Stomach (tissue), 4 donors: ENCODE measurements at regions not wholly inside any gene's neighbourhood (a gene's known extent, or its start where the extent isn't known, plus 50 kb on each side); places are given as distances from the start of the nearest gene placed in this dataset.
"Not testable (repeated sequence)": the region's sequence is repeated elsewhere in the genome, so short reads cannot be mapped to it uniquely, and the experiment has no call there.

Experiments
- POLR2A ChIP-seq, 4 donors: fragments of 450-650 bp; IDR thresholded peaks; one replicate each; pipeline ENCODE4 v1.6.1; 2016; ENCODE audit warnings: antibody characterized with exemption in 4 of 4, control low read depth in 2 of 4, mild to moderate bottlenecking in 1 of 4, moderate library complexity in 1 of 4
- POLR2AphosphoS5 ChIP-seq, 3 donors: sonication (generic); formaldehyde crosslinking; IDR thresholded peaks; one replicate each; pipeline ENCODE4 v1.6.1; 2016; ENCODE audit warnings: antibody characterized with exemption in 3 of 3
- TF ChIP-seq, protein P1 (sequence below), 7 experiments: fragments of 450-650 bp in 4 of 7; fragments of 200-600 bp in 3 of 7; sonication (generic) in 3 of 7; IDR thresholded peaks; one replicate each; pipeline ENCODE4 v1.5.1; 2016 to 2019; ENCODE audit warnings: antibody characterized with exemption in 7 of 7, control low read depth in 2 of 7, mild to moderate bottlenecking in 1 of 7

DNA sequence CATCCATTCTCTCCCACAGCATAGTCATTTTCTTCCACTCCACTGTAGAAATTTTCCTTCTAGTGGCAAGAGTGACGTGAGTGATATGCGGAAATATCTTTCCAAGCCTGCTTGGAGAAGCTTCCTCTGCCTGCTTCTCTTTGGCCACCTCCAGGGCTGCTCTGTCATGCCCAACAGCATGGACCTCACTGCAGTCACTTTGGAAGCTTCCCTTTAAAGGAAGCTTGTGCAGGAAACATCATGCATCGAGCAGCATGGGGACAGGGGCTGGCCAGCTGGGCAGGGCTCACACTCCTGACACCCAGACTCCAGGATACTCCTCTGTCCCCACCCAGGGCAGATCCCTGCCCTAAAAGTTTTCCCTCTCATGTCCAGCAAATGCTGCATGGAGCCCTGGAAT, 241.6 kb downstream of the ANKRD30B start:
- not testable (repeated sequence) for TF ChIP-seq POLR2AphosphoS5, POLR2A (IDR thresholded peaks at IDR 0.05)
- TF ChIP-seq, protein P1, sequence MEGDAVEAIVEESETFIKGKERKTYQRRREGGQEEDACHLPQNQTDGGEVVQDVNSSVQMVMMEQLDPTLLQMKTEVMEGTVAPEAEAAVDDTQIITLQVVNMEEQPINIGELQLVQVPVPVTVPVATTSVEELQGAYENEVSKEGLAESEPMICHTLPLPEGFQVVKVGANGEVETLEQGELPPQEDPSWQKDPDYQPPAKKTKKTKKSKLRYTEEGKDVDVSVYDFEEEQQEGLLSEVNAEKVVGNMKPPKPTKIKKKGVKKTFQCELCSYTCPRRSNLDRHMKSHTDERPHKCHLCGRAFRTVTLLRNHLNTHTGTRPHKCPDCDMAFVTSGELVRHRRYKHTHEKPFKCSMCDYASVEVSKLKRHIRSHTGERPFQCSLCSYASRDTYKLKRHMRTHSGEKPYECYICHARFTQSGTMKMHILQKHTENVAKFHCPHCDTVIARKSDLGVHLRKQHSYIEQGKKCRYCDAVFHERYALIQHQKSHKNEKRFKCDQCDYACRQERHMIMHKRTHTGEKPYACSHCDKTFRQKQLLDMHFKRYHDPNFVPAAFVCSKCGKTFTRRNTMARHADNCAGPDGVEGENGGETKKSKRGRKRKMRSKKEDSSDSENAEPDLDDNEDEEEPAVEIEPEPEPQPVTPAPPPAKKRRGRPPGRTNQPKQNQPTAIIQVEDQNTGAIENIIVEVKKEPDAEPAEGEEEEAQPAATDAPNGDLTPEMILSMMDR (IDR thresholded peaks at IDR 0.05) = not testable (repeated sequence)
